ENCODE measurements at regions not wholly inside any gene's neighbourhood (a gene's known extent, or its start where the extent isn't known, plus 50 kb on each side); places are given as distances from the start of the nearest gene placed in this dataset.
A peak's percentile ranks its signal among the peaks of the same experiment; 100 is the strongest.

- TF ChIP-seq AKNA (CRISPR knock-in tag; IDR thresholded peaks at IDR 0.05; ENCODE audit: borderline replicate concordance) (no peak), ZSCAN12 (CRISPR knock-in tag; IDR thresholded peaks at IDR 0.05) (no peak), MZF1 (CRISPR knock-in tag; IDR thresholded peaks at IDR 0.05; ENCODE audit: borderline replicate concordance) (no peak)
Measured at GRCh38 chr18:32530947-32531651, 60.4 kb upstream of the GAREM1 start (continued).

GRCh38 chr18:32529722-32530420 is 59.2 kb upstream of the GAREM1 start:
- POLR2A ChIA-PET: no interaction called here
- FAIRE-seq: no peak
- intact Hi-C loops (cut with micrococcal nuclease; ENCODE audit: unreplicated experiment): no loop called here

More at GRCh38 chr18:32529722-32530420, 59.2 kb upstream of the GAREM1 start:
- no peaks in the 10 kb centered on the region for H3K4me1 ChIP-seq (ENCODE audit: insufficient read depth, low read length)
- H3K27me3 ChIP-seq (ENCODE audit: control insufficient read depth in 1 of 2, insufficient read depth in 2 of 2, low read length in 2 of 2): no peaks in the 10 kb centered on the region; a peak in 1 of 5 replicates
- H3K27ac ChIP-seq (ENCODE audit: extremely low read length, insufficient read depth, low read length): no peak overlapping the region
- H3K36me3 ChIP-seq (replicated peaks in 1 of 2; ENCODE audit: control insufficient read depth in 1 of 2, insufficient read depth in 2 of 2, low read length in 2 of 2): no peaks in the 10 kb centered on the region
- no peak overlapping the region for H3K4me3 ChIP-seq (replicated peaks in 1 of 3; ENCODE audit: insufficient read depth in 1 of 3, low read depth in 2 of 3, low read length in 3 of 3)
- ATAC-seq (no peak), DNase-seq (ENCODE audit: low spot score) (no peak)
- in situ Hi-C loops (cut with HindIII; ENCODE audit: extremely low pct_ligation_motif_present, low pct_unique_long_range_greater_than_20kb): no loop called here
- no peaks in the 10 kb centered on the region for H3K9me3 ChIP-seq (ENCODE audit: low read length)
- no TSS peak for BruUV-seq (replicated peaks)
- H3K9ac ChIP-seq (ENCODE audit: insufficient read depth, low read depth, low read length): no peak overlapping the region
- no peak overlapping the region for H2AFZ ChIP-seq (ENCODE audit: low read length)
- WGBS (ENCODE audit: low lambda C conversion rate): 19% methylated on average over 3 of the region's 3 CpGs
- CTCF ChIA-PET (ENCODE audit: low intra/inter-chr PET ratio, low total read pairs): no interaction called here
- TF ChIP-seq MAFK (conservative IDR thresholded peaks at IDR 0.05 in 1 of 2, IDR thresholded peaks at IDR 0.05 in 1 of 2; ENCODE audit: low read length in 2 of 2): 0 out of 4 replicates have a peak, but pooled peaks of 1 of the 2 experiments have one; percentile 21
- TF ChIP-seq HMG20B (CRISPR knock-in tag; conservative IDR thresholded peaks at IDR 0.05): no peak
- no peaks in the 10 kb centered on the region for H4K20me1 ChIP-seq (ENCODE audit: insufficient read depth, low read length)
- no peak overlapping the region for H3K4me2 ChIP-seq (ENCODE audit: low read depth, low read length)
- no peaks in the 10 kb centered on the region for H3K79me2 ChIP-seq (ENCODE audit: insufficient read depth, low read length)
